ENCODE measurements at regions not wholly inside any gene's neighbourhood (a gene's known extent, or its start where the extent isn't known, plus 50 kb on each side); places are given as distances from the start of the nearest gene placed in this dataset.

GRCh38 chr6:90753820-90754643 is 167.2 kb upstream of the MAP3K7 start:
- DNase-seq (ENCODE audit: insufficient read length) (no peak), FAIRE-seq (no peak)
- TF ChIP-seq TAF1 (IDR thresholded peaks at IDR 0.05; ENCODE audit: borderline replicate concordance, low read depth, low read length) = no peak
- no peak for TF ChIP-seq POLR2AphosphoS5 (IDR thresholded peaks at IDR 0.05; ENCODE audit: low read depth, low read length)
- TF ChIP-seq POLR2A (IDR thresholded peaks at IDR 0.05; ENCODE audit: low read depth, low read length) = no peak

GRCh38 chr6:90739802-90740201 is 152.9 kb upstream of the MAP3K7 start:
- FAIRE-seq = no peak
- DNase-seq (ENCODE audit: insufficient read length) = no peak
- TF ChIP-seq POLR2A (IDR thresholded peaks at IDR 0.05; ENCODE audit: low read depth, low read length) (no peak), POLR2AphosphoS5 (IDR thresholded peaks at IDR 0.05; ENCODE audit: low read depth, low read length) (no peak), TAF1 (IDR thresholded peaks at IDR 0.05; ENCODE audit: borderline replicate concordance, low read depth, low read length) (no peak)

- FAIRE-seq (no peak), DNase-seq (ENCODE audit: insufficient read length) (no peak)
- TF ChIP-seq TAF1 (IDR thresholded peaks at IDR 0.05; ENCODE audit: borderline replicate concordance, low read depth, low read length) (no peak), POLR2AphosphoS5 (IDR thresholded peaks at IDR 0.05; ENCODE audit: low read depth, low read length) (no peak), POLR2A (IDR thresholded peaks at IDR 0.05; ENCODE audit: low read depth, low read length) (no peak)
Measured at GRCh38 chr6:90739339-90739738, 152.5 kb upstream of the MAP3K7 start.

- FAIRE-seq (no peak), DNase-seq (ENCODE audit: insufficient read length) (no peak)
- TF ChIP-seq TAF1 (IDR thresholded peaks at IDR 0.05; ENCODE audit: borderline replicate concordance, low read depth, low read length) (no peak), POLR2AphosphoS5 (IDR thresholded peaks at IDR 0.05; ENCODE audit: low read depth, low read length) (no peak), POLR2A (IDR thresholded peaks at IDR 0.05; ENCODE audit: low read depth, low read length) (no peak)
Measured at GRCh38 chr6:90730151-90730673, 143.3 kb upstream of the MAP3K7 start.

- no peak for TF ChIP-seq POLR2A (IDR thresholded peaks at IDR 0.05; ENCODE audit: low read depth, low read length)
- no peak for TF ChIP-seq TAF1 (IDR thresholded peaks at IDR 0.05; ENCODE audit: borderline replicate concordance, low read depth, low read length)
- no peak for TF ChIP-seq POLR2AphosphoS5 (IDR thresholded peaks at IDR 0.05; ENCODE audit: low read depth, low read length)
- FAIRE-seq (no peak), DNase-seq (ENCODE audit: insufficient read length) (no peak)
Measured at GRCh38 chr6:90729057-90729456, 142.2 kb upstream of the MAP3K7 start.

GRCh38 chr6:90722648-90723047 is 135.8 kb upstream of the MAP3K7 start:
- TF ChIP-seq TAF1 (IDR thresholded peaks at IDR 0.05; ENCODE audit: borderline replicate concordance, low read depth, low read length) (no peak), POLR2AphosphoS5 (IDR thresholded peaks at IDR 0.05; ENCODE audit: low read depth, low read length) (no peak), POLR2A (IDR thresholded peaks at IDR 0.05; ENCODE audit: low read depth, low read length) (no peak)
- FAIRE-seq (no peak), DNase-seq (ENCODE audit: insufficient read length) (no peak)

- DNase-seq (ENCODE audit: insufficient read length) (no peak), FAIRE-seq (no peak)
- TF ChIP-seq POLR2A (IDR thresholded peaks at IDR 0.05; ENCODE audit: low read depth, low read length) = no peak
Measured at GRCh38 chr6:90720404-90720803, 133.5 kb upstream of the MAP3K7 start.

GRCh38 chr6:90719321-90720195 is 132.7 kb upstream of the MAP3K7 start:
- FAIRE-seq (no peak), DNase-seq (ENCODE audit: insufficient read length) (no peak)
- TF ChIP-seq POLR2A (IDR thresholded peaks at IDR 0.05; ENCODE audit: low read depth, low read length) (no peak), TAF1 (IDR thresholded peaks at IDR 0.05; ENCODE audit: borderline replicate concordance, low read depth, low read length) (no peak), POLR2AphosphoS5 (IDR thresholded peaks at IDR 0.05; ENCODE audit: low read depth, low read length) (no peak)

GRCh38 chr6:90716376-90716775 is 129.5 kb upstream of the MAP3K7 start:
- no peak for DNase-seq (ENCODE audit: insufficient read length)
- TF ChIP-seq TAF1 (IDR thresholded peaks at IDR 0.05; ENCODE audit: borderline replicate concordance, low read depth, low read length) = no peak
- TF ChIP-seq POLR2A (IDR thresholded peaks at IDR 0.05; ENCODE audit: low read depth, low read length) = no peak
- TF ChIP-seq POLR2AphosphoS5 (IDR thresholded peaks at IDR 0.05; ENCODE audit: low read depth, low read length) = no peak
- FAIRE-seq = no peak

GRCh38 chr6:90715093-90715655 is 128.3 kb upstream of the MAP3K7 start:
- TF ChIP-seq TAF1 (IDR thresholded peaks at IDR 0.05; ENCODE audit: borderline replicate concordance, low read depth, low read length) = no peak
- no peak for TF ChIP-seq POLR2AphosphoS5 (IDR thresholded peaks at IDR 0.05; ENCODE audit: low read depth, low read length)
- TF ChIP-seq POLR2A (IDR thresholded peaks at IDR 0.05; ENCODE audit: low read depth, low read length) = no peak
- no peak for FAIRE-seq
- no peak for DNase-seq (ENCODE audit: insufficient read length)

- FAIRE-seq (no peak), DNase-seq (ENCODE audit: insufficient read length) (no peak)
- TF ChIP-seq POLR2AphosphoS5 (IDR thresholded peaks at IDR 0.05; ENCODE audit: low read depth, low read length) (no peak), TAF1 (IDR thresholded peaks at IDR 0.05; ENCODE audit: borderline replicate concordance, low read depth, low read length) (no peak), POLR2A (IDR thresholded peaks at IDR 0.05; ENCODE audit: low read depth, low read length) (no peak)
Measured at GRCh38 chr6:90714319-90714718, 127.4 kb upstream of the MAP3K7 start.
